Esophagus muscularis mucosa (tissue), 4 donors: ENCODE measurements at regions not wholly inside any gene's neighbourhood (a gene's known extent, or its start where the extent isn't known, plus 50 kb on each side); places are given as distances from the start of the nearest gene placed in this dataset.

Experiments used
- CTCF ChIP-seq, 3 experiments: fragments of 200-600 bp in 2 of 3; fragments of 450-650 bp in 1 of 3; sonication (generic) in 2 of 3; IDR thresholded peaks; one replicate each; pipeline ENCODE4 v1.5.1; 2017 to 2019; ENCODE audit warnings: antibody characterized with exemption in 3 of 3, mild to moderate bottlenecking in 2 of 3, moderate library complexity in 1 of 3
- EP300 ChIP-seq: sonication (generic); formaldehyde crosslinking; IDR thresholded peaks from one replicate; pipeline ENCODE4 v1.6.1; 2017; ENCODE audit warnings: antibody characterized with exemption
- POLR2A ChIP-seq: fragments of 450-650 bp; IDR thresholded peaks from one replicate; pipeline ENCODE4 v1.6.1; 2017; ENCODE audit warnings: antibody characterized with exemption, moderate library complexity, mild to moderate bottlenecking, low read depth
- POLR2AphosphoS5 ChIP-seq, 2 donors: sonication (generic); formaldehyde crosslinking; IDR thresholded peaks; one replicate each; pipeline ENCODE4 v1.6.1; 2017; ENCODE audit warnings: antibody characterized with exemption in 2 of 2

GRCh38 chr6:21355638-21356037 lies 237.9 kb upstream of the SOX4 start:
- TF ChIP-seq POLR2AphosphoS5 (IDR thresholded peaks at IDR 0.05) (no peak), POLR2A (no peak), CTCF (IDR thresholded peaks at IDR 0.05) (no peak), EP300 (no peak)
